A673 (cell line): ENCODE measurements at regions not wholly inside any gene's neighbourhood (a gene's known extent, or its start where the extent isn't known, plus 50 kb on each side); places are given as distances from the start of the nearest gene placed in this dataset.

Experiments
- BruUV-seq: library from RNA; stranded (reverse); fragments of 400-500 nt; replicated peaks from 2 replicates; lab custom pipeline; 2021; lab: Mats Ljungman, UMichigan
- CTCF ChIA-PET: fragments of 300-600 bp; sonication (Branson Sonifier 250); formaldehyde crosslinking; loops from one replicate; lab custom pipeline; 2022; ENCODE audit warnings: antibody characterized with exemption; lab: Charles Lee
- POLR2A ChIA-PET: fragments of 300-600 bp; sonication (Branson Sonifier 250); formaldehyde crosslinking; loops from one replicate; lab custom pipeline; 2022; ENCODE audit warnings: antibody characterized with exemption; ENCODE audit not compliant: low non-redundant PET; lab: Charles Lee
- DNase-seq: peaks from one replicate; pipeline ENCODE4 v3.0.0-alpha.2; 2015; ENCODE audit warnings: low spot score
- H3K27ac ChIP-seq: fragments of 200-600 bp; sonication (generic); 2 replicates; pipeline ENCODE4 v1.5.1; 2016; ENCODE audit warnings: mixed run types, low read depth, mild to moderate bottlenecking, mixed read lengths, antibody characterized with exemption, low read length; ENCODE audit not compliant: poor library complexity, severe bottlenecking
- H3K27me3 ChIP-seq: fragments of 200-600 bp; sonication (generic); replicated peaks from 2 replicates; pipeline ENCODE4 v1.6.1; 2017; ENCODE audit warnings: mixed run types, low read depth, mild to moderate bottlenecking, mixed read lengths, antibody characterized with exemption, low read length; ENCODE audit not compliant: insufficient read depth, poor library complexity
- H3K36me3 ChIP-seq: fragments of 200-600 bp; sonication (generic); 2 replicates; pipeline ENCODE4 v1.6.1; 2016; ENCODE audit warnings: mixed run types, mild to moderate bottlenecking, mixed read lengths, antibody characterized with exemption, low read length; ENCODE audit not compliant: insufficient read depth, poor library complexity, severe bottlenecking
- H3K4me1 ChIP-seq: fragments of 200-600 bp; sonication (generic); 2 replicates; pipeline ENCODE4 v1.6.1; 2017; ENCODE audit warnings: mixed run types, mild to moderate bottlenecking, mixed read lengths, antibody characterized with exemption, low read length; ENCODE audit not compliant: insufficient read depth, poor library complexity, severe bottlenecking
- H3K4me3 ChIP-seq: fragments of 200-600 bp; sonication (generic); 2 replicates; pipeline ENCODE4 v1.5.1; 2016; ENCODE audit warnings: low read depth, mixed run types, mild to moderate bottlenecking, mixed read lengths, low read length; ENCODE audit not compliant: poor library complexity, severe bottlenecking
- H3K9me3 ChIP-seq: fragments of 200-600 bp; sonication (generic); 2 replicates; pipeline ENCODE4 v1.6.1; 2016; ENCODE audit warnings: mixed run types, low read depth, mild to moderate bottlenecking, mixed read lengths, antibody characterized with exemption, low read length; ENCODE audit not compliant: poor library complexity, severe bottlenecking
- CTCF ChIP-seq: fragments of 300-800, 200-600 bp; sonication (generic); conservative IDR thresholded peaks from 2 replicates; pipeline ENCODE4 v1.5.1; 2017; ENCODE audit warnings: low read depth, mild to moderate bottlenecking, antibody characterized with exemption, low read length, moderate library complexity, mixed read lengths
- EZH2 ChIP-seq: fragments of 200-600 bp; sonication (generic); IDR thresholded peaks from 2 replicates; pipeline ENCODE4 v1.6.1; 2017; ENCODE audit warnings: borderline replicate concordance, low read depth, mild to moderate bottlenecking, mixed read lengths, antibody characterized with exemption, low read length; ENCODE audit not compliant: poor library complexity, severe bottlenecking
- intact Hi-C: fragments of 100-400 bp; cut with micrococcal nuclease; formaldehyde crosslinking; loops from one replicate; pipeline ENCODE4 v1.10.0; 2022; ENCODE audit not compliant: unreplicated experiment

GRCh38 chr2:10241641-10242430 lies 60.9 kb upstream of the HPCAL1 start:
- H3K9me3 ChIP-seq, result no peaks in the 10 kb centered on the region
- BruUV-seq, result no TSS peak
- H3K4me3 ChIP-seq, result no peak overlapping the region
- CTCF ChIA-PET, result no interaction called here
- H3K27me3 ChIP-seq, result peaks cover under 1% of the 10 kb centered on the region
- no peaks in the 10 kb centered on the region for H3K4me1 ChIP-seq
- DNase-seq, result no peak
- TF ChIP-seq EZH2 (no peak), CTCF (no peak)
- POLR2A ChIA-PET, result no interaction called here
- intact Hi-C loops, result no loop called here
- H3K36me3 ChIP-seq, result no peaks in the 10 kb centered on the region
- H3K27ac ChIP-seq, result no peak overlapping the region

- Histone ChIP-seq H3K27ac (no peak overlapping the region), H3K36me3 (no peaks in the 10 kb centered on the region), H3K4me1 (no peaks in the 10 kb centered on the region), H3K4me3 (no peak overlapping the region), H3K27me3 (peaks cover 4% of the 10 kb centered on the region), H3K9me3 (no peaks in the 10 kb centered on the region)
- no TSS peak for BruUV-seq
- no peak for TF ChIP-seq EZH2
- no peak for TF ChIP-seq CTCF
- DNase-seq, result peak; percentile 9
- ChIA-PET POLR2A (no interaction called here), CTCF (no interaction called here)
- intact Hi-C loops, result no loop called here
Observed at GRCh38 chr2:10242451-10242850, 60.3 kb upstream of the HPCAL1 start.

- Histone ChIP-seq H3K4me3 (no peak overlapping the region), H3K4me1 (no peaks in the 10 kb centered on the region), H3K27me3 (peaks cover 4% of the 10 kb centered on the region), H3K9me3 (no peaks in the 10 kb centered on the region), H3K27ac (no peak overlapping the region), H3K36me3 (no peaks in the 10 kb centered on the region)
- BruUV-seq, result no TSS peak
- ChIA-PET POLR2A (interaction anchor here (0.7 kb wide), 1 partner anchor 31 kb away, joined by 3 read pairs; no protein-coding TSS in a partner anchor), CTCF (no interaction called here)
- DNase-seq, result peak; percentile 17
- TF ChIP-seq EZH2 (no peak), CTCF (no peak)
- intact Hi-C loops, result no loop called here
Observed at GRCh38 chr2:10242998-10243925, 59.4 kb upstream of the HPCAL1 start.
